Nephron (organoid): ENCODE measurements at regions not wholly inside any gene's neighbourhood (a gene's known extent, or its start where the extent isn't known, plus 50 kb on each side); places are given as distances from the start of the nearest gene placed in this dataset.

ENCODE experiments used
- H3K27ac Mint-ChIP-seq, 3 experiments: 2 replicates each; pipeline ENCODE4 v1.8.0; 2020; ENCODE audit warnings: mixed read lengths in 3 of 3, mild to moderate bottlenecking in 2 of 3, moderate library complexity in 1 of 3
- H3K27me3 Mint-ChIP-seq: 2 replicates; pipeline ENCODE4 v1.8.0; 2021; ENCODE audit warnings: low read depth, mild to moderate bottlenecking, moderate library complexity, mixed read lengths
- H3K36me3 Mint-ChIP-seq: 2 replicates; pipeline ENCODE4 v1.8.0; 2020; ENCODE audit warnings: low read depth, mixed read lengths
- H3K4me1 Mint-ChIP-seq: 2 replicates; pipeline ENCODE4 v1.8.0; 2020; ENCODE audit warnings: mixed read lengths
- H3K4me3 Mint-ChIP-seq, 3 experiments: 2 replicates each; pipeline ENCODE4 v1.8.0; 2020; ENCODE audit warnings: mild to moderate bottlenecking in 3 of 3, mixed read lengths in 3 of 3, moderate library complexity in 2 of 3
- H3K9me3 Mint-ChIP-seq: 2 replicates; pipeline ENCODE4 v1.8.0; 2020; ENCODE audit warnings: mixed read lengths
- TF ChIP-seq, protein P1 (sequence below), 3 experiments: fragments of 200-600 bp; sonication (generic); IDR thresholded peaks; one replicate each; pipeline ENCODE4 v1.5.0; 2021; ENCODE audit warnings: antibody characterized with exemption in 3 of 3; ENCODE audit not compliant: unreplicated experiment in 3 of 3

- no peaks in the 10 kb centered on the region for H3K4me1 Mint-ChIP-seq
- peaks cover 6% of the 10 kb centered on the region for H3K9me3 Mint-ChIP-seq
- H3K4me3 Mint-ChIP-seq = no peak overlapping the region
- H3K27me3 Mint-ChIP-seq = peaks cover 3% of the 10 kb centered on the region
- H3K27ac Mint-ChIP-seq = no peak overlapping the region
- no peaks in the 10 kb centered on the region for H3K36me3 Mint-ChIP-seq
- TF ChIP-seq, protein P1, sequence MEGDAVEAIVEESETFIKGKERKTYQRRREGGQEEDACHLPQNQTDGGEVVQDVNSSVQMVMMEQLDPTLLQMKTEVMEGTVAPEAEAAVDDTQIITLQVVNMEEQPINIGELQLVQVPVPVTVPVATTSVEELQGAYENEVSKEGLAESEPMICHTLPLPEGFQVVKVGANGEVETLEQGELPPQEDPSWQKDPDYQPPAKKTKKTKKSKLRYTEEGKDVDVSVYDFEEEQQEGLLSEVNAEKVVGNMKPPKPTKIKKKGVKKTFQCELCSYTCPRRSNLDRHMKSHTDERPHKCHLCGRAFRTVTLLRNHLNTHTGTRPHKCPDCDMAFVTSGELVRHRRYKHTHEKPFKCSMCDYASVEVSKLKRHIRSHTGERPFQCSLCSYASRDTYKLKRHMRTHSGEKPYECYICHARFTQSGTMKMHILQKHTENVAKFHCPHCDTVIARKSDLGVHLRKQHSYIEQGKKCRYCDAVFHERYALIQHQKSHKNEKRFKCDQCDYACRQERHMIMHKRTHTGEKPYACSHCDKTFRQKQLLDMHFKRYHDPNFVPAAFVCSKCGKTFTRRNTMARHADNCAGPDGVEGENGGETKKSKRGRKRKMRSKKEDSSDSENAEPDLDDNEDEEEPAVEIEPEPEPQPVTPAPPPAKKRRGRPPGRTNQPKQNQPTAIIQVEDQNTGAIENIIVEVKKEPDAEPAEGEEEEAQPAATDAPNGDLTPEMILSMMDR (IDR thresholded peaks at IDR 0.05; ENCODE audit: unreplicated experiment in 3 of 3) = no peak
These were observed 1876.0 kb upstream of the CELF4 start for GRCh38 chr18:39441648-39442047.

- H3K9me3 Mint-ChIP-seq = no peaks in the 10 kb centered on the region
These were observed 1870.4 kb upstream of the CELF4 start for GRCh38 chr18:39435996-39436395.

DNA sequence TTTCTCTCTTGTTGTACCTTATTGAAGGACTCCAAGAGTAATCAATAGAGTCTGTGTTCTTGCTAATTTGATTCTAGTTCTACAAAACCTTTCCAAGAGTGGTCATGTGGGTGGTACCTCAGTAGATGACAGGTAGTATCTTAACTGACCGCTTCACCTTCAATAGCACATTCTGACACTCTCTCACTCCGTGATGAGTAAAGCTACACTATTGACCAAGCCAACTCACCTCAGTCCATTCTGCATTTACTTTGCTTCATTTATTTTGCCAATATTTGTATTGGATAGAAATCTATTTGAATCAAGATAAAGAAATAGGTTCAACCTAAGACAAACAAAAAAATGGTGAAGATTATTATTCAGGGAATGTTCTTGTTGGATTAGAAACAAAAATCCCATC, 1869.6 kb upstream of the CELF4 start:
- H3K27ac Mint-ChIP-seq = no peak overlapping the region
- TF ChIP-seq, protein P1 (IDR thresholded peaks at IDR 0.05; ENCODE audit: unreplicated experiment in 3 of 3) = no peak
- no peaks in the 10 kb centered on the region for H3K27me3 Mint-ChIP-seq
- H3K4me3 Mint-ChIP-seq = no peak overlapping the region
- no peaks in the 10 kb centered on the region for H3K4me1 Mint-ChIP-seq
- H3K9me3 Mint-ChIP-seq = peaks cover 3% of the 10 kb centered on the region
- no peaks in the 10 kb centered on the region for H3K36me3 Mint-ChIP-seq

More at GRCh38 chr18:39435996-39436395, 1870.4 kb upstream of the CELF4 start:
- TF ChIP-seq, protein P1 (IDR thresholded peaks at IDR 0.05; ENCODE audit: unreplicated experiment in 3 of 3) = no peak
- Mint-ChIP-seq H3K4me3 (no peak overlapping the region), H3K36me3 (no peaks in the 10 kb centered on the region), H3K27me3 (no peaks in the 10 kb centered on the region), H3K4me1 (no peaks in the 10 kb centered on the region), H3K27ac (no peak overlapping the region)

DNA sequence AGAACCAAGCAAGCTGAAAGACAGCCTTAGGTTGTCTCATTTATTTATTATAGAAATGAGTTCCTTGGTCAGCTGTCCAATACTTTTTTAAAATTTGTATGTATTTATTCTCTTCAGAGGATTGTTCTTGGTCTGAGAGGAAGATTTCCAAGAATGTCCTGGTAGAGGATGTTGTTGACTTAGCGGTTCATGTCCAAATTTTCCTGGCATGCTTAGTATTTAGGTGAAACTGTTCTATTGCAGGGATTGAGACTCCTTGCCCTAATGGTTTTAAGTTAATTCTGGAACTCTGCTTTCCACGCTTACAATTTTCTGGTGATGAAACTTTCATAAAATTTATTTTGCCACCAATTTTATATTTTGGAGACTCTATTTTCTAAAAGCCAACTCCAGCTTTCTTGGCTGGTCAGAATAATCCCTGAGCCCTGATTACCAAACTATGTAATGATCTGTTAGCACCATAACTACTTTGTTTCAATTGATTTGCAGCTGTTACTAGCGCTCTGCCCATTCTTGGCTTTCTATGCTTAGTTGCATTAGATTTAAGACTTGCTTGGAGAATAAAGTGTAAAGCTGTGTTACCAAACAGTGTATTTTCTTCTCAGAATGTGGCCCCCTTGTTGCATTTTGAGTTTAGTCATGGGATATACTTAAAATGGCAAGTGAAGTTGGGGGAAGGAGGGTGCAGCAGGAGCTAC, 1868.8 kb upstream of the CELF4 start:
- Mint-ChIP-seq H3K4me1 (no peaks in the 10 kb centered on the region), H3K9me3 (peaks cover 9% of the 10 kb centered on the region), H3K4me3 (no peak overlapping the region)

DNA sequence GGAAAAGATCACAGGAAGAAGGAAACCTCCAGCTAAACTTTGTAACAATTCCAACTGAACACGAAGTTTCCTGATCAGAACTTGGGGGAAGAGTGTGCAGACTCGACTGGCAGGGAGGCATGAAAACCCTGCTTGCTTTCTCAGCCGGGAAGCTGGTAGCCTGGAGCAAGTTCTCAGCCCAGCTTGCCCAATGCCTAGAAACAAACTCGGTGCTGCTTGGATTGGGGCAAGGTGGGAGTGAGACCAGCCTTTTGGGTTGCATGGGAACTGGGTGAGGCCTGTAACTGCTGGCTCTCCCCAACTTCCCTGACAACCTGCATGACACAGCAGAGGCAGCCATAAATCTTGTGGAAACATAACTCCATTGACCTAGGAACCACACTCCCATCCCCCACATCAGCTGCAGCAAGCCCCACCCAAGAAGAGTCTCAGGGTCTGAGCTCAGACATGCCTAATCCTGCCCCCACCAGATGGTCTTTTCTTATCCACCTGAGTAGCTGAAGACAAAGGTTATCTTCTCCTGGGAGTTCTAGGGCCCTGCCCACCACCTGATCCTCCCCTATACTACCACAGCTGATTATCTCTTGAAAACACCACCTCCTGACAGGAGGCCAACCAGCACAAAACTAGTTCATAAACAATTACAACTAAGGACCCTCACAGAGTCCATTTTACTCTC, 1859.7 kb upstream of the CELF4 start:
- TF ChIP-seq, protein P1 (IDR thresholded peaks at IDR 0.05; ENCODE audit: unreplicated experiment in 3 of 3) = no peak
- no peaks in the 10 kb centered on the region for H3K36me3 Mint-ChIP-seq
- H3K4me1 Mint-ChIP-seq = peaks cover 6% of the 10 kb centered on the region
- H3K27ac Mint-ChIP-seq = no peak overlapping the region
- H3K27me3 Mint-ChIP-seq = no peaks in the 10 kb centered on the region
- no peak overlapping the region for H3K4me3 Mint-ChIP-seq
- H3K9me3 Mint-ChIP-seq = peaks cover 30% of the 10 kb centered on the region

More for the DNA sequence above, 1868.8 kb upstream of the CELF4 start:
- TF ChIP-seq, protein P1 (IDR thresholded peaks at IDR 0.05; ENCODE audit: unreplicated experiment in 3 of 3) = no peak
- Mint-ChIP-seq H3K36me3 (no peaks in the 10 kb centered on the region), H3K27me3 (no peaks in the 10 kb centered on the region), H3K27ac (no peak overlapping the region)
